Activated naive CD4-positive, alpha-beta T cell treated with anti-CD3 and anti-CD28 coated beads for 36 hours (primary cell): ENCODE measurements at regions not wholly inside any gene's neighbourhood (a gene's known extent, or its start where the extent isn't known, plus 50 kb on each side); places are given as distances from the start of the nearest gene placed in this dataset.
"Not testable (repeated sequence)": the region's sequence is repeated elsewhere in the genome, so short reads cannot be mapped to it uniquely, and the experiment has no call there.

Experiments
- CTCF ChIA-PET: fragments of 350-600 bp; sonication (Branson Sonifier 250); formaldehyde crosslinking; loops from one replicate; lab custom pipeline; 2021; ENCODE audit warnings: antibody characterized with exemption; lab: Charles Lee
- DNase-seq: peaks from one replicate; pipeline ENCODE4 v3.0.0-alpha.2; 2020
- H3K27ac Mint-ChIP-seq: one replicate; pipeline ENCODE4 v1.8.0; 2021; ENCODE audit warnings: mild to moderate bottlenecking, mixed read lengths
- H3K27me3 Mint-ChIP-seq: one replicate; pipeline ENCODE4 v1.8.0; 2021; ENCODE audit warnings: low read depth, mixed read lengths
- H3K36me3 Mint-ChIP-seq: one replicate; pipeline ENCODE4 v1.8.0; 2021; ENCODE audit warnings: low read depth, mixed read lengths
- H3K4me1 Mint-ChIP-seq: one replicate; pipeline ENCODE4 v1.8.0; 2021; ENCODE audit warnings: low read depth, mixed read lengths
- H3K4me3 Mint-ChIP-seq: one replicate; pipeline ENCODE4 v1.8.0; 2021; ENCODE audit warnings: mild to moderate bottlenecking, moderate library complexity, mixed read lengths
- H3K9me3 Mint-ChIP-seq: one replicate; pipeline ENCODE4 v1.8.0; 2021; ENCODE audit warnings: mixed read lengths
- intact Hi-C: fragments of 100-400 bp; cut with micrococcal nuclease; formaldehyde crosslinking; loops from one replicate; pipeline ENCODE4 v1.15.1; 2023

DNA sequence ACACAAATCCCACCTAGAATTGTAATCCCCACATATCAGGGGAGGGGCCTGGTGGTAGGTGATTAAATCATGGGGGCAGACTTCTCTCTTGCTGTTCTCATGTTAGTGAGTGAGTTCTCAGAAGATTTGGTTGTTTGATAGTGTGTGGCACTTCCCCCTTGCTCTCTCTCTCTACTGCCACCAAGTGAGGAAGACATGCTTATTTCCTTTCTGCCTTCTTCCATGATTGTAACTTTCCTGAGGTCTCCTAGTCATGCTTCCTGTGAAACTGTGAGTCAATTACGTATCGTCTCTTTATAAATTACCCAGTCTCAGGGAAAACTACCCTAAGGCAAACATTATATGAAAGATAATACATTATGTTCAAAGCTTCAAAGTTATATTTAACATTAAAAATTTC lies 1297.5 kb upstream of the CITED2 start:
- H3K27me3 Mint-ChIP-seq: peaks cover 6% of the 10 kb centered on the region
- intact Hi-C loops: no loop called here
- H3K4me3 Mint-ChIP-seq: no peak overlapping the region
- no peak overlapping the region for H3K27ac Mint-ChIP-seq
- CTCF ChIA-PET: no interaction called here
- H3K9me3 Mint-ChIP-seq: no peaks in the 10 kb centered on the region
- H3K4me1 Mint-ChIP-seq: peaks cover 3% of the 10 kb centered on the region
- no peak for DNase-seq
- H3K36me3 Mint-ChIP-seq: no peaks in the 10 kb centered on the region

DNA sequence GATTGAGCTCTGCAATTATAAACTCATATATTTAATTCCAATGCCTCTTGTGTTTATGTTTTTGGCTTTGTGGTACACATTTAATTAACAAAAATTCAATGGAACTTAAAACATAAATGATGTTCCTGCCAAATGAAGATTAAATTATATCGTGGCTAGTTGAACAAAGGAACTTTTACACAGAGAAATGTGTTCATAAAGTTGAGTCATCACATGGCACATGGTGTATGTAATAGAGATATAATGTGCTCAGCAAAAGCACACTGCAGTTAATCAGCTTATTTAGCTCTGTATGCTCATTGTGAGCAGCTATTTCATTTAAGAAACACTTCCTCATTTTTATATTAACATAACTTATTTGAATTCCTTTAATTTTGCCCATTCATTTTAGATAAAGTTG lies 1295.6 kb upstream of the CITED2 start:
- Mint-ChIP-seq H3K27ac (no peak overlapping the region), H3K4me3 (no peak overlapping the region), H3K27me3 (peaks cover 10% of the 10 kb centered on the region), H3K4me1 (peaks cover 3% of the 10 kb centered on the region), H3K36me3 (no peaks in the 10 kb centered on the region), H3K9me3 (no peaks in the 10 kb centered on the region)
- intact Hi-C loops: no loop called here
- CTCF ChIA-PET: no interaction called here
- DNase-seq: no peak

- no peak overlapping the region for H3K4me3 Mint-ChIP-seq
- intact Hi-C loops: no loop called here
- DNase-seq: no peak
- H3K9me3 Mint-ChIP-seq: no peaks in the 10 kb centered on the region
- H3K27ac Mint-ChIP-seq: peak overlapping the region; percentile 11
- peaks cover 3% of the 10 kb centered on the region for H3K4me1 Mint-ChIP-seq
- H3K36me3 Mint-ChIP-seq: no peaks in the 10 kb centered on the region
- H3K27me3 Mint-ChIP-seq: peaks cover 10% of the 10 kb centered on the region
- CTCF ChIA-PET: no interaction called here
These were observed 1294.9 kb upstream of the CITED2 start for GRCh38 chr6:140669321-140669720.

- no peak for DNase-seq
- Mint-ChIP-seq H3K9me3 (no peaks in the 10 kb centered on the region), H3K4me1 (no peaks in the 10 kb centered on the region), H3K27ac (no peak overlapping the region), H3K36me3 (no peaks in the 10 kb centered on the region), H3K4me3 (no peak overlapping the region), H3K27me3 (peaks cover 4% of the 10 kb centered on the region)
- CTCF ChIA-PET: interaction anchor here (0.6 kb wide), 1 partner anchor 414 kb away, joined by 3 read pairs; no protein-coding TSS in a partner anchor
- intact Hi-C loops: no loop called here
These were observed 1289.3 kb upstream of the CITED2 start for GRCh38 chr6:140663772-140664171.

DNA sequence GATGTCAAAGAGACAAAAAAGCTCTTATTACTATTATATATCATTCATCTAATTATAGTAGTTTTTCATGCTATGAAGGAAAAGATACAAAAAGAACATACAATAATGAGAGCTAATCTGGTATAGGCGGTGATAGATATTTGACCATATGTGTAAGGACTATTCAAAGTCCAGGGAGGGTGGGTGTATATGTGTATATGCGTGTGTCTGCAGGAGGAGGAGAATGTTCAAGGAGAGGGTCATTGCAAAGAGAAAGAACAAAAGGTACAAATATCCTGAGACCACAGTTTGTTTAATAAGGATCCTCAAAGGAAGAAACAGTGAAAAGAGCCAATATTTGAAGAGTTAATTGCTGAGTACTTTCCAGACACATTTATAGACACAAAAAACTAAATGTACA lies 1288.6 kb upstream of the CITED2 start:
- no peaks in the 10 kb centered on the region for H3K9me3 Mint-ChIP-seq

GRCh38 chr6:140661691-140662090 lies 1287.2 kb upstream of the CITED2 start:
- no peak for DNase-seq
- H3K27me3 Mint-ChIP-seq: peaks cover 4% of the 10 kb centered on the region
- no peaks in the 10 kb centered on the region for H3K4me1 Mint-ChIP-seq
- no peak overlapping the region for H3K27ac Mint-ChIP-seq
- intact Hi-C loops: no loop called here
- H3K4me3 Mint-ChIP-seq: no peak overlapping the region
- no peaks in the 10 kb centered on the region for H3K36me3 Mint-ChIP-seq
- H3K9me3 Mint-ChIP-seq: no peaks in the 10 kb centered on the region
- CTCF ChIA-PET: no interaction called here

More for the DNA sequence above, 1288.6 kb upstream of the CITED2 start:
- DNase-seq: no peak
- CTCF ChIA-PET: no interaction called here
- Mint-ChIP-seq H3K4me1 (no peaks in the 10 kb centered on the region), H3K4me3 (no peak overlapping the region), H3K27me3 (peaks cover 4% of the 10 kb centered on the region), H3K36me3 (no peaks in the 10 kb centered on the region), H3K27ac (no peak overlapping the region)
- intact Hi-C loops: no loop called here

GRCh38 chr6:140660295-140660694 lies 1285.8 kb upstream of the CITED2 start:
- CTCF ChIA-PET: no interaction called here
- Mint-ChIP-seq H3K27ac (no peak overlapping the region), H3K4me1 (no peaks in the 10 kb centered on the region), H3K9me3 (no peaks in the 10 kb centered on the region), H3K36me3 (no peaks in the 10 kb centered on the region), H3K4me3 (no peak overlapping the region), H3K27me3 (peaks cover 2% of the 10 kb centered on the region)
- DNase-seq: no peak
- intact Hi-C loops: no loop called here

GRCh38 chr6:140653972-140654371 lies 1279.5 kb upstream of the CITED2 start:
- no peaks in the 10 kb centered on the region for H3K36me3 Mint-ChIP-seq
- no peak for DNase-seq
- intact Hi-C loops: no loop called here
- H3K27me3 Mint-ChIP-seq: peaks cover 2% of the 10 kb centered on the region
- H3K4me3 Mint-ChIP-seq: no peak overlapping the region
- H3K27ac Mint-ChIP-seq: no peak overlapping the region
- no peaks in the 10 kb centered on the region for H3K4me1 Mint-ChIP-seq
- CTCF ChIA-PET: no interaction called here
- no peaks in the 10 kb centered on the region for H3K9me3 Mint-ChIP-seq

- Mint-ChIP-seq H3K4me3 (no peak overlapping the region), H3K4me1 (no peaks in the 10 kb centered on the region), H3K27ac (no peak overlapping the region), H3K36me3 (no peaks in the 10 kb centered on the region), H3K9me3 (no peaks in the 10 kb centered on the region), H3K27me3 (peaks cover 2% of the 10 kb centered on the region)
- intact Hi-C loops: no loop called here
- DNase-seq: no peak
- CTCF ChIA-PET: no interaction called here
These were observed 1279.1 kb upstream of the CITED2 start for GRCh38 chr6:140653506-140653905.

GRCh38 chr6:140649502-140649901 lies 1275.1 kb upstream of the CITED2 start:
- H3K9me3 Mint-ChIP-seq: peaks cover 14% of the 10 kb centered on the region
- H3K36me3 Mint-ChIP-seq, H3K4me3 Mint-ChIP-seq, H3K27me3 Mint-ChIP-seq, DNase-seq, H3K4me1 Mint-ChIP-seq, intact Hi-C loops, CTCF ChIA-PET, H3K27ac Mint-ChIP-seq: not testable (repeated sequence)

DNA sequence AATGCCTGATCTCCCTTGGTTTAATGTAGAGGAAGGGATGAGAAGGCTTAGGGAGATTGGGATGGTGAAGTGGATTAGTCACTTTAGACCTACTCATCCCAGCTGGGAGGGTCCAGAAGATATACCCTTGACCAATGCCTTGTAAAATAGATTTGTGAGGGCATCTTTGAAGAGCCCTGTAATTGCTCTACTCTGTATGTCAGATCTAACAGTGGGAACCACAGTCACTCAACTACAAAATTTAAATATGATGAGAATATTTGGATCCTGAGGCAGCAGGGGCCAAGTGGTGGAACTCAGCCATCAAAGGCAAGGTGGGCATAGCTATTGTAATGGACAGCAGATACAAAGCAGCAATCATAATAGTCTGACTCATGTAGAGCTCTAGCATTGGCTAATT lies 1272.9 kb upstream of the CITED2 start:
- CTCF ChIA-PET, H3K27ac Mint-ChIP-seq, DNase-seq, H3K4me3 Mint-ChIP-seq, intact Hi-C loops, H3K27me3 Mint-ChIP-seq, H3K36me3 Mint-ChIP-seq, H3K4me1 Mint-ChIP-seq: not testable (repeated sequence)
- H3K9me3 Mint-ChIP-seq: peaks cover 17% of the 10 kb centered on the region

DNA sequence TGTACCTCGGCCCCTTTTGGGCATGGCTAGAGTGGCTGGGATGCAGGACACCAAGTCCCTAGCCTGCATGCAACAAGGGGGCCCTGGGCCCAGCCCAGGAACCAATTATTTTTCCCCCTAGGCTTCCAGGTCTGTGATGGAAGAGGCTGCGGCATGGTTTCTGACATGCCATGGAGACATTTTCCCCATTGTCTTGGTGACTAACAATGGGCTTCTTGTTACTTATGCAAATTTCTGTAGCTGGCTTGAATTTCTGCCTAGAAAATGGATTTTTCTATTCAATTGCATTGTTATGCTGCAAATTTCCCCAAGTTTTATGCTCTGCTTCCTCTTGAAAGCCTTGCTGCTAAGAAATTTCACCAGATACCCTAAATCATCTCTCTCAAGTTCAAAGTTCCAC lies 1269.6 kb upstream of the CITED2 start:
- CTCF ChIA-PET: no interaction called here

DNA sequence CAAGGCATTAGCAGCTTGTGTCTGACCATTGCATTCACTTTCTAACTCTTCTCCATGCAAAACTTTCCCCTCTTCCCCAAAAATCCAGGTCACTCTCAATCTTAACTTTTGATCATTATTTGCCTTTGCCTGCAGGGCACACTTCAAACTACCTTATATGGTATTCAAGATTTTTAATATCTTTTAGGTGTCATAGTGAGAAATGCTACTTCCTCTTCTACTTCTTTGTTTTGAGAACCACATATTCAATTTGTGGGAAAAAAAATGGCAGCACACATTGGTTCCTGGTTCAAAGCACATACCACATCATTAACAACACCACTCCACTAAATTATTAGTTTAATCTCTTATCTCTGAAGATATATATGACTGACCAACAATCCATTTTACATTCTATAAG lies 1267.0 kb upstream of the CITED2 start:
- CTCF ChIA-PET: no interaction called here
- peaks cover 5% of the 10 kb centered on the region for H3K9me3 Mint-ChIP-seq
- intact Hi-C loops: no loop called here
- no peak overlapping the region for H3K27ac Mint-ChIP-seq
- no peak for DNase-seq
- H3K36me3 Mint-ChIP-seq: no peaks in the 10 kb centered on the region
- no peak overlapping the region for H3K4me3 Mint-ChIP-seq
- H3K4me1 Mint-ChIP-seq: no peaks in the 10 kb centered on the region
- peaks cover 4% of the 10 kb centered on the region for H3K27me3 Mint-ChIP-seq

More for the DNA sequence above, 1269.6 kb upstream of the CITED2 start:
- Mint-ChIP-seq H3K27ac (no peak overlapping the region), H3K36me3 (no peaks in the 10 kb centered on the region), H3K4me1 (no peaks in the 10 kb centered on the region), H3K4me3 (no peak overlapping the region), H3K9me3 (peaks cover 17% of the 10 kb centered on the region), H3K27me3 (peaks cover 4% of the 10 kb centered on the region)
- no peak for DNase-seq
- intact Hi-C loops: no loop called here
